GM19463 (cell line): ENCODE measurements at regions not wholly inside any gene's neighbourhood (a gene's known extent, or its start where the extent isn't known, plus 50 kb on each side); places are given as distances from the start of the nearest gene placed in this dataset.
"Not testable (repeated sequence)": the region's sequence is repeated elsewhere in the genome, so short reads cannot be mapped to it uniquely, and the experiment has no call there.

Source experiments
- ATAC-seq: cut with Tn5 transposase; IDR thresholded peaks from one replicate; pipeline ENCODE4 v1.9.1; 2021; ENCODE audit warnings: mild to moderate bottlenecking, moderate library complexity; ENCODE audit not compliant: unreplicated experiment

DNA sequence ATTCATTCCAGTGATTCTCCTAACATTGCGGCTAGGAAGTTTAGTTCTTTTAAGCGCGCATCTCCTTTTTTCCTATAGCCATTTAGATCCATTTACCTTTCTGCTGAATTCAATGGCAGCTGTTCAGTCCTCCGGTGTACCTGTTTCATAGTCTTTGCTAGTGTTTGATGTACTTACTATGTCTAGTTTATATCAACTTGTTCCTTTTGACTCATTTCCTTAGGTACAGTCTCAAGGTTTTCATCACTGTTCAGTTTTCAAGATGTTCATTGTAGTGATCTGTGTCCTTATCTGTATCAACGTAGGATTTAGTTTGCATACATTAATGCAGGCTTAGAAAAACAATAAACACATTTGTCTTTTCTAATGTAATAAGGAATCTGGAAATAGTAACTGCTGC is 59.0 kb upstream of the MBNL1 start:
- no peak for ATAC-seq

DNA sequence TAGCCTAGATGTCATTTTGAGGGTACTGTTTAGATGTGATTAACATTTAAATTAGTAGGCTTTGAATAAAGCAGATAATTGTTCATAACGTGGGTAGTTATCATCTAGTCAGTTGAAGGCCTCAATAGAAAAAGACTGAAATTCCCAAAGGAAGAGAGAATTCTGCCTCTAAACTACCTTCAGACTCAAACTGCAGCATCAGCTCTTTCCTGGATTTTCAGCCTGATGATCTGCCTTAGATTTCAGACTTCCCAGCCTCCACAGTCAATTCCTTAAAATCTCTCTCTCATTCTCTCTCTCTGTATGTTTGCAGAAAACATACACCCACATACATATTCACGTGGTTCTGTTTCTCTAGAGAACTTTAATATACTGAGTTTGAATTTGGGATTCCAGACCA is 58.0 kb upstream of the MBNL1 start:
- no peak for ATAC-seq

- no peak for ATAC-seq
These were observed 57.1 kb upstream of the MBNL1 start for GRCh38 chr3:152211655-152212054.

DNA sequence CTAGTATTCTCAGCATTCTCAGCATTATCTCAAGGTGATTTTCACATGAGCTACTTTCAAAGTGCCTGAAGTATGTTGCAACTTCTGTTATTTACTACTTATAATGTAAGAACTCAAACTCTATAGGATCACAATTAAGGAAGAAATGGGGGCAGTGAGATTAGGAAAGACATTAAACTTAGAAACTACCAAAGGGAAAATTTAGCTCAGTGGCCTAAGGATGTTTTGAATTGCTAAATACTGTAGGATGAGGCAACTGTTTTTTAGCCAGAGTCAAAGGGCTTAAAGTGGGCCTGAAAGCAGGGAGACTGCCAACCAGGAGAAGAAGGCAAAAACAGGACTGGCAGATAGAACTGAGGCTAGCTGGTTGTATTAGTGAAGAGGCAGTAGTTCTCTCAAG is 55.5 kb upstream of the MBNL1 start:
- no peak for ATAC-seq

- ATAC-seq = no peak
These were observed 54.8 kb upstream of the MBNL1 start for GRCh38 chr3:152213938-152214337.

DNA sequence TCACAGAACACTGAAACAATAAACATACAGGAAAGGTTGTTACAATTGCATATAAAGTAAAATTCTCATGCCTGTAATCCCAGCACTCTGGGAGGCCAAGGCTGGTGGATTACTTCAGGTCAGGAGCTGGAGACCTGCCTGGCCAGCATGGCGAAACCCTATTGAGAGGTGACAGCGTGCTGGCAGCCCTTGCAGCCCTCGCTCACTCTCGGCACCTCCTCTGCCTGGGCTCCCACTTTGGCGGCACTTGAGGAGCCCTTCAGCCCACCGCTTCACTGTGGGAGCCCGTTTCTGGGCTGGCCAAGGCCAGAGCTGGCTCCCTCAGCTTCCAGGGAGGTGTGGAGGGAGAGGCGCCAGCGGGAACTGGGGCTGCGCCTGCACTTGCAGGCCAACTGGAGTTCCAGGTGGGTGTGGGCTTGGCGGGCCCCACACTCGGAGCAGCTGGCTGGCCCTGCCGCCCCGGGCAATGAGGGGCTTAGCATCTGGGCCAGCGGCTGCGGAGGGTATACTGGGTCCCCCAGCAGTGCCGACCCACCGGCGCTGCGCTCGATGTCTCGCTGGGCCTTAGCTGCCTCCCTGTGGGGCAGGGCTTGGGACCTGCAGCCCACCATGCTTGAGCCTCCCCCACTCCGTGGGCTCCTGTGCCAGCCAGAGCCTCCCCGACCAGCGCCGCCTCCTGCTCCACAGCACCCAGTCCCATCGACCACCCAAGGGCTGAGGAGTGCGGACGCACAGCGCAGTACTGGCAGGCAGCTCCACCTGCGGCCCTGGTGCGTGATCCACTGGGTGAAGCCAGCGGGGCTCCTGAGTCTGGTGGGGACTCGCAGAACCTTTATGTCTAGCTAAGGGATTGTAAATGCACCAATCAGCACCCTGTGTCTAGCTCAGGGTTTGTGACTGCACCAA is 51.5 kb upstream of the MBNL1 start:
- not testable (repeated sequence) for ATAC-seq

- ATAC-seq = no peak
These were observed 50.1 kb upstream of the MBNL1 start for GRCh38 chr3:152218602-152219001.
